Esophagus (tissue), 2 donors: ENCODE measurements at regions not wholly inside any gene's neighbourhood (a gene's known extent, or its start where the extent isn't known, plus 50 kb on each side); places are given as distances from the start of the nearest gene placed in this dataset.

Experiments
- H3K27ac ChIP-seq, 2 donors: one replicate each; pipeline ENCODE4 v1.5.1; 2013; ENCODE audit warnings: low read depth in 2 of 2, mild to moderate bottlenecking in 2 of 2, inconsistent platforms in 1 of 2, low read length in 1 of 2, moderate library complexity in 1 of 2
- H3K27me3 ChIP-seq, 2 donors: one replicate each; pipeline ENCODE4 v1.6.1; 2013; ENCODE audit warnings: low read length in 2 of 2, control low read depth in 1 of 2, mild to moderate bottlenecking in 1 of 2; ENCODE audit not compliant: insufficient read depth in 2 of 2, control insufficient read depth in 1 of 2
- H3K36me3 ChIP-seq, 2 donors: one replicate each; pipeline ENCODE4 v1.6.1; 2013; ENCODE audit warnings: low read length in 1 of 2; ENCODE audit not compliant: control insufficient read depth in 2 of 2, insufficient read depth in 2 of 2
- H3K4me1 ChIP-seq, 2 donors: one replicate each; pipeline ENCODE4 v1.6.1; 2013; ENCODE audit warnings: low read length in 1 of 2; ENCODE audit not compliant: control insufficient read depth in 2 of 2, insufficient read depth in 2 of 2
- H3K4me3 ChIP-seq, 2 donors: one replicate each; pipeline ENCODE4 v1.5.1; 2013; ENCODE audit warnings: low read length in 2 of 2, mild to moderate bottlenecking in 2 of 2, low read depth in 1 of 2, moderate library complexity in 1 of 2
- H3K9me3 ChIP-seq, 2 donors: one replicate each; pipeline ENCODE4 v1.6.1; 2013; ENCODE audit warnings: mild to moderate bottlenecking in 2 of 2, low read depth in 1 of 2, low read length in 1 of 2, moderate library complexity in 1 of 2; ENCODE audit not compliant: control insufficient read depth in 2 of 2, insufficient read depth in 1 of 2
- WGBS, 2 donors: extraction: QIAGEN DNeasy Blood & Tissue Kit; methylation state at CpG; one replicate each; pipeline ENCODE4 v1.1.7; 2013; 5-methylcytosine and 5-hydroxymethylcytosine counted together
- donor health status: healthy with polysubstance abuse.
- donor health status: Bipolar disorder and iron deficiency.

DNA sequence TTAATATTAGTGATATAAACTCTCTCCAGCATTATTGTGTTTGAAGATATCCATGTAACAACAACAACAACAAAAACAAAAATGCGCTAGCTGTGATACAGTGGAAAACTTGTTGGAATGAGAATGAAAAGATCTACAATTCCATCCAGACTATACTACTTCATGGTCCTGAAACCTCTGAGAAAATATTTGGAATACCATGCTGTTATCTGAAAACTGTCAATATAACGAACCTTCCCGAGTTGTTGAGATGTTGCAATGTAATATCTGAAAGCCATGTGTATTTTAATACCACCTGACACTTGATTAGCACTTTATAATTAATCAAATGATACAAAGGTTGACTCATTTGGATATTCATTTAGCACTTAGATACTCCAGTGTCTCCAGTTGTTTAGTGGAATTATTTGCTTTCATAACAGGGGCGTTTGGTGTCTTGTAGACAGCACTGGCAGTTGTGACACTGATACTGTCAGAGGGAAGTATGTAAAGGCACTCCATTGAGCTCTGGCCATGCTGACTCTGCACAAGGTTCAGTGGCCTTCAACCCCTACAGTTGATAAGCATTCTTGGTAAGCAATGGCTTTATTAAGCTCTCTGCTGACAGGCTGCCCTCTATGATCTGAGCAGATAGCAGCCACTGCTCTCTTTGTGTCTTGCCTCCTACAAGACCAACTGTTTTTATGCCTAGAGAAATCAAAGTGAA is 447.1 kb upstream of the SEL1L start:
- H3K4me3 ChIP-seq, result no peak overlapping the region
- H3K9me3 ChIP-seq, result no peaks in the 10 kb centered on the region
- H3K4me1 ChIP-seq, result no peaks in the 10 kb centered on the region
- no peaks in the 10 kb centered on the region for H3K36me3 ChIP-seq
- WGBS, 2 donors, result 67 to 84% methylated on average over 4 of the region's 4 CpGs
- H3K27me3 ChIP-seq, result no peaks in the 10 kb centered on the region
- no peak overlapping the region for H3K27ac ChIP-seq

- WGBS, 2 donors, result 68 to 71% methylated on average over 5 of the region's 5 CpGs
- Histone ChIP-seq H3K27ac (no peak overlapping the region), H3K36me3 (no peaks in the 10 kb centered on the region), H3K27me3 (no peaks in the 10 kb centered on the region), H3K9me3 (no peaks in the 10 kb centered on the region), H3K4me1 (no peaks in the 10 kb centered on the region), H3K4me3 (no peak overlapping the region)
These were observed 447.6 kb upstream of the SEL1L start for GRCh38 chr14:81981307-81981675.

DNA sequence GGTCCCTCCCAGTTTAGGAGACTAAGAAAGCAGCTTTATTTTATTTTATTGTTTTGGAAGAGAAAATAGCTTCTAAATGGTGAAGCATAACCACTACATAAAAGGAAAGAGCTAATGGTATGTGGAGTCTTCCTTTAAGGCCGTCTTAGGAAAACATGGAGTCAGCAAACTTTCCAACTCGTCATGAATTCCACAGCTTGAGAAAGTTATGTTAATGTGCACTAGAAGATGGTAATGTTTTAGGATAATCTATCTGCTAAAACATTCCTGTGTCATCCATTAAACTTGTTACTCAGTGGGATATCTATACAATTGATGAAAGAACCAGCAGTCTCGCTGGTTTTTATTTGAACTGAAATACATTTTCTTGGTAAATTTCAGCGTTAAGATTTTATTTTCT is 448.4 kb upstream of the SEL1L start:
- no peaks in the 10 kb centered on the region for H3K9me3 ChIP-seq
- 75 to 80% methylated on average over 4 of the region's 4 CpGs for WGBS, 2 donors

GRCh38 chr14:81986005-81986404 is 452.4 kb upstream of the SEL1L start:
- no peaks in the 10 kb centered on the region for H3K27me3 ChIP-seq
- H3K4me1 ChIP-seq, result no peaks in the 10 kb centered on the region
- no peaks in the 10 kb centered on the region for H3K36me3 ChIP-seq
- H3K9me3 ChIP-seq, result no peaks in the 10 kb centered on the region
- H3K4me3 ChIP-seq, result no peak overlapping the region
- no peak overlapping the region for H3K27ac ChIP-seq

More for the DNA sequence above, 448.4 kb upstream of the SEL1L start:
- Histone ChIP-seq H3K27me3 (no peaks in the 10 kb centered on the region), H3K27ac (no peak overlapping the region), H3K4me3 (no peak overlapping the region), H3K36me3 (no peaks in the 10 kb centered on the region), H3K4me1 (no peaks in the 10 kb centered on the region)

- no peaks in the 10 kb centered on the region for H3K36me3 ChIP-seq
- WGBS, 2 donors, result 78 to 84% methylated on average over 3 of the region's 3 CpGs
These were observed 455.6 kb upstream of the SEL1L start for GRCh38 chr14:81989211-81989610.

GRCh38 chr14:81990312-81990761 is 456.7 kb upstream of the SEL1L start:
- Histone ChIP-seq H3K9me3 (peaks cover 0 to 4% of the 10 kb centered on the region in 2 donors), H3K4me1 (no peaks in the 10 kb centered on the region), H3K4me3 (no peak overlapping the region), H3K27me3 (no peaks in the 10 kb centered on the region), H3K36me3 (no peaks in the 10 kb centered on the region), H3K27ac (no peak overlapping the region)
- 17 to 21% methylated on average over 7 of the region's 7 CpGs for WGBS, 2 donors

More at GRCh38 chr14:81989211-81989610, 455.6 kb upstream of the SEL1L start:
- Histone ChIP-seq H3K27ac (no peak overlapping the region), H3K9me3 (no peaks in the 10 kb centered on the region), H3K27me3 (no peaks in the 10 kb centered on the region), H3K4me3 (no peak overlapping the region), H3K4me1 (no peaks in the 10 kb centered on the region)

- WGBS, 2 donors, result 63 to 79% methylated on average over 1 of the region's 1 CpG
- Histone ChIP-seq H3K4me3 (no peak overlapping the region), H3K27ac (no peak overlapping the region), H3K4me1 (no peaks in the 10 kb centered on the region), H3K36me3 (no peaks in the 10 kb centered on the region), H3K27me3 (no peaks in the 10 kb centered on the region), H3K9me3 (peaks cover 0 to 4% of the 10 kb centered on the region in 2 donors)
These were observed 458.3 kb upstream of the SEL1L start for GRCh38 chr14:81991998-81992397.

DNA sequence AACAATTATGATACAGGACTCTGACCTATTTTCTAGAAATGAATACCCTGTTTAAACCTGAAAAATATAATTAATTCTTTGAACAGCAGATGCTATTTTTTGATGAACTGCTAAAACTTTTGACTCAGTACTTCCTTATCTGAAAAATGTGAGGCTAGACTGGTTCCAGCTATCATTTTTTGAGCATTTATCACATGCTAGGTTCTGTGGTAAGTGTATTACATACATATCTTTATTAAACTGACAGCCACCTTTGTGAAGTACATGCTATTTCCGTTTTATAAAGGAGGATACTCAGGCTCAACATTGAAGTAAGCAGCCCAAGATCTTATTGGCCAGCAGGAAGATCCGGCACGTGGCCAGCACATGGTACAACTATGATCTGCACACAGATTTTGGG is 459.8 kb upstream of the SEL1L start:
- H3K4me3 ChIP-seq, result no peak overlapping the region
- no peaks in the 10 kb centered on the region for H3K36me3 ChIP-seq
- H3K9me3 ChIP-seq, result peaks cover 0 to 4% of the 10 kb centered on the region in 2 donors
- no peaks in the 10 kb centered on the region for H3K27me3 ChIP-seq
- no peaks in the 10 kb centered on the region for H3K4me1 ChIP-seq
- H3K27ac ChIP-seq, result no peak overlapping the region
- WGBS, 2 donors, result 68 to 70% methylated on average over 3 of the region's 3 CpGs

- 26 to 33% methylated on average over 1 of the region's 1 CpG for WGBS, 2 donors
- no peaks in the 10 kb centered on the region for H3K27me3 ChIP-seq
These were observed 469.8 kb upstream of the SEL1L start for GRCh38 chr14:82003426-82003825.

DNA sequence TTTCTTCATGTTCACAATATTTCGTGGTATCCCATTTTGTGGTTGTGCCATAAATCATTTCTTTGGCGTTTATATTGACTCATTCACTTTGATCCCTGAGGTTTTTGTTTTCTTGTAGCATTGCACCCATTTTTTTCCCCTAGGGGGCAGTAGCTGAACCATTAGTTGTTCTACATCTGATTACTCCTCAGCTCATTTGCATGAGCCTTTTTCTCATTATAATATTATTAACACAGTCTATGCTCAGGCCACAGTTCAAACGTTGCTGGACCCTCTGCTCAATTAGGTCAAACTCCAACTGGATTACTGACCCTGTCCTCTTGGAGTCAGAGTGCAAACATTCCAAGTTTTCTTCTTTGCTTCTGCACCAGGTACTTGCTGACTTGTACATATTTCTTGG is 475.4 kb upstream of the SEL1L start:
- H3K27me3 ChIP-seq, result no peaks in the 10 kb centered on the region
- 18 to 19% methylated on average over 3 of the region's 3 CpGs for WGBS, 2 donors
- H3K36me3 ChIP-seq, result no peaks in the 10 kb centered on the region
- no peak overlapping the region for H3K27ac ChIP-seq
- H3K9me3 ChIP-seq, result peaks cover 0 to 5% of the 10 kb centered on the region in 2 donors
- H3K4me1 ChIP-seq, result no peaks in the 10 kb centered on the region
- no peak overlapping the region for H3K4me3 ChIP-seq

More at GRCh38 chr14:82003426-82003825, 469.8 kb upstream of the SEL1L start:
- no peaks in the 10 kb centered on the region for H3K36me3 ChIP-seq
- no peaks in the 10 kb centered on the region for H3K4me1 ChIP-seq
- H3K9me3 ChIP-seq, result no peaks in the 10 kb centered on the region
- H3K4me3 ChIP-seq, result no peak overlapping the region
- H3K27ac ChIP-seq, result no peak overlapping the region
